CD4-positive, CD25-positive, alpha-beta regulatory T cell (primary cell): ENCODE measurements at regions not wholly inside any gene's neighbourhood (a gene's known extent, or its start where the extent isn't known, plus 50 kb on each side); places are given as distances from the start of the nearest gene placed in this dataset.

Experiments
- ATAC-seq, 2 donors: fragments of 150-1000 bp; cut with Tn5 transposase; one replicate each; pipeline ENCODE4 v1.10.0; 2021; ENCODE audit warnings: low read depth in 2 of 2, moderate number of reproducible peaks in 2 of 2, moderate library complexity in 1 of 2
- DNase-seq, 3 donors: peaks; one replicate each; pipeline versions ENCODE4 v3.0.0 to v3.0.0-alpha.2; 2012 to 2022; ENCODE audit warnings: mixed read lengths in 1 of 3
- H3K27ac ChIP-seq: one replicate; pipeline ENCODE4 v1.7.0; 2013; ENCODE audit warnings: mild to moderate bottlenecking, low read length; ENCODE audit not compliant: insufficient read depth, poor library complexity, severe bottlenecking
- H3K27me3 ChIP-seq: one replicate; pipeline ENCODE4 v1.7.0; 2013; ENCODE audit warnings: low read length; ENCODE audit not compliant: control insufficient read depth, insufficient read depth
- H3K36me3 ChIP-seq: one replicate; pipeline ENCODE4 v1.7.0; 2013; ENCODE audit warnings: mild to moderate bottlenecking, low read length, moderate library complexity; ENCODE audit not compliant: control insufficient read depth, insufficient read depth
- H3K4me1 ChIP-seq: 2 replicates; pipeline ENCODE4 v1.7.0; 2013; ENCODE audit warnings: mild to moderate bottlenecking, low read length; ENCODE audit not compliant: insufficient read depth, control insufficient read depth, poor library complexity, severe bottlenecking
- H3K4me3 ChIP-seq: one replicate; pipeline ENCODE4 v1.7.0; 2013; ENCODE audit warnings: low read depth, mild to moderate bottlenecking, low read length, moderate library complexity
- H3K9me3 ChIP-seq, 2 experiments: 1 replicate in 1 of 2; 2 replicates in 1 of 2; pipeline ENCODE4 v1.7.0; 2013; ENCODE audit warnings: low read length in 2 of 2, mild to moderate bottlenecking in 1 of 2, moderate library complexity in 1 of 2; ENCODE audit not compliant: control insufficient read depth in 2 of 2
- H3K27ac Mint-ChIP-seq, 3 donors: one replicate each; pipeline ENCODE4 v1.8.0; 2020 to 2022; ENCODE audit warnings: mild to moderate bottlenecking in 3 of 3, mixed read lengths in 3 of 3, moderate library complexity in 2 of 3
- H3K27me3 Mint-ChIP-seq: one replicate; pipeline ENCODE4 v1.8.0; 2022; ENCODE audit warnings: mild to moderate bottlenecking, mixed read lengths
- H3K36me3 Mint-ChIP-seq: one replicate; pipeline ENCODE4 v1.8.0; 2020; ENCODE audit warnings: mixed read lengths
- H3K4me1 Mint-ChIP-seq, 4 donors: one replicate each; pipeline ENCODE4 v1.8.0; 2020 to 2022; ENCODE audit warnings: mixed read lengths in 4 of 4, mild to moderate bottlenecking in 1 of 4
- H3K4me3 Mint-ChIP-seq, 4 donors: one replicate each; pipeline ENCODE4 v1.8.0; 2020 to 2022; ENCODE audit warnings: mild to moderate bottlenecking in 4 of 4, mixed read lengths in 4 of 4, moderate library complexity in 3 of 4
- H3K9me3 Mint-ChIP-seq, 7 donors: one replicate each; pipeline ENCODE4 v1.8.0; 2020 to 2022; ENCODE audit warnings: mixed read lengths in 7 of 7, mild to moderate bottlenecking in 3 of 7, moderate library complexity in 2 of 7

DNA sequence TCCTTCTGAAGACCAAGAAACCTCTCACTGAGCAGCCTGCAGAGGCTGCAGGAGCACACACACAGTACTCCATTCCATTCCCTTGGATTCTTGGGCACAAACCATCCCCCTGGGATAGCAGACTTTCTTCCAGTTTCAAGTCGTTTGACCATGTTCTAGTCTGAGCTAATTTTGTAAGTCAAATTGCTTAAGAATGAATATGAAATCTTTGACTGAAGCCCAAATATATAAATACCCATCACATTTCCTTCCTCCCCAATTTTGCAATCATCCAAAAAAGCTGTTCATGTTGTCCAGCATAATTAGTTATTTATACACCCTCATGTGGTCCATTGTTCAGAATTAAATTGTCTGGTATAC lies 231.2 kb upstream of the TPRG1 start:
- DNase-seq (no peak), ATAC-seq (no peak)
- no peak overlapping the region for H3K27ac ChIP-seq
- H3K9me3 ChIP-seq: no peaks in the 10 kb centered on the region
- no peaks in the 10 kb centered on the region for H3K9me3 Mint-ChIP-seq
- H3K36me3 ChIP-seq: no peaks in the 10 kb centered on the region
- H3K4me3 ChIP-seq: no peak overlapping the region
- H3K27ac Mint-ChIP-seq: no peak overlapping the region
- no peaks in the 10 kb centered on the region for H3K36me3 Mint-ChIP-seq
- H3K4me1 ChIP-seq: no peaks in the 10 kb centered on the region
- no peaks in the 10 kb centered on the region for H3K27me3 ChIP-seq
- no peaks in the 10 kb centered on the region for H3K4me1 Mint-ChIP-seq
- peaks cover 10% of the 10 kb centered on the region for H3K27me3 Mint-ChIP-seq
- H3K4me3 Mint-ChIP-seq: no peak overlapping the region

DNA sequence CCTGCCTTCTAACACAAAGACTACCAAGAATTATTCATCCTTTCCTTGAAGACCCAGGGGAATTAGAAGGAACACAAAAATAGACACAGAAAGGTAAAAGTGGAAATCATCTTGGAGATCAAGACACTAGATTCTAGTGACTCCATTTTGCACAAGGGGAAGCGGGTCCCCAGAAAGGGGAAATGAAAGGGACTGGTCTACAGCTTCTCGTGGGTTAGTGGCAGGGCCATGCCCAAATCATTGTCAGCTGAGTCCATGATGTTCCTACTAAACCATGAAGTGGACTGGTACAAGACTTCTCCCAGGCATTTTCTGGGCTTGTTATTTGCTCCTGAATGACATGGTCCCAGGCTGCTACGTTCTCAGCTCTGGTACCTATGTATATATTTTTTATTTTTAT lies 230.7 kb upstream of the TPRG1 start:
- no peaks in the 10 kb centered on the region for H3K4me1 Mint-ChIP-seq
- ATAC-seq: no peak

GRCh38 chr3:188942191-188942590 lies 229.6 kb upstream of the TPRG1 start:
- H3K27me3 Mint-ChIP-seq: peaks cover 10% of the 10 kb centered on the region
- Histone ChIP-seq H3K27me3 (no peaks in the 10 kb centered on the region), H3K27ac (no peak overlapping the region), H3K4me3 (no peak overlapping the region), H3K9me3 (no peaks in the 10 kb centered on the region), H3K36me3 (no peaks in the 10 kb centered on the region), H3K4me1 (no peaks in the 10 kb centered on the region)
- DNase-seq: no peak
- no peak overlapping the region for H3K4me3 Mint-ChIP-seq
- H3K9me3 Mint-ChIP-seq: no peaks in the 10 kb centered on the region
- no peak overlapping the region for H3K27ac Mint-ChIP-seq
- no peaks in the 10 kb centered on the region for H3K36me3 Mint-ChIP-seq
- no peak for ATAC-seq
- peaks cover 0 to 2% (median 0%) of the 10 kb centered on the region in 4 donors for H3K4me1 Mint-ChIP-seq

More for the DNA sequence above, 230.7 kb upstream of the TPRG1 start:
- Histone ChIP-seq H3K4me3 (no peak overlapping the region), H3K27ac (no peak overlapping the region), H3K27me3 (no peaks in the 10 kb centered on the region), H3K4me1 (no peaks in the 10 kb centered on the region), H3K9me3 (no peaks in the 10 kb centered on the region), H3K36me3 (no peaks in the 10 kb centered on the region)
- Mint-ChIP-seq H3K27ac (no peak overlapping the region), H3K9me3 (no peaks in the 10 kb centered on the region), H3K4me3 (no peak overlapping the region), H3K36me3 (no peaks in the 10 kb centered on the region), H3K27me3 (peaks cover 10% of the 10 kb centered on the region)
- no peak for DNase-seq

GRCh38 chr3:188943591-188943990 lies 228.2 kb upstream of the TPRG1 start:
- Histone ChIP-seq H3K4me1 (no peaks in the 10 kb centered on the region), H3K27ac (no peak overlapping the region), H3K36me3 (no peaks in the 10 kb centered on the region), H3K27me3 (no peaks in the 10 kb centered on the region), H3K9me3 (no peaks in the 10 kb centered on the region), H3K4me3 (no peak overlapping the region)
- peaks cover 10% of the 10 kb centered on the region for H3K27me3 Mint-ChIP-seq
- DNase-seq (no peak), ATAC-seq (no peak)
- no peaks in the 10 kb centered on the region for H3K9me3 Mint-ChIP-seq
- H3K4me3 Mint-ChIP-seq: no peak overlapping the region
- no peak overlapping the region for H3K27ac Mint-ChIP-seq
- peaks cover 0 to 2% (median 0%) of the 10 kb centered on the region in 4 donors for H3K4me1 Mint-ChIP-seq
- H3K36me3 Mint-ChIP-seq: no peaks in the 10 kb centered on the region

DNA sequence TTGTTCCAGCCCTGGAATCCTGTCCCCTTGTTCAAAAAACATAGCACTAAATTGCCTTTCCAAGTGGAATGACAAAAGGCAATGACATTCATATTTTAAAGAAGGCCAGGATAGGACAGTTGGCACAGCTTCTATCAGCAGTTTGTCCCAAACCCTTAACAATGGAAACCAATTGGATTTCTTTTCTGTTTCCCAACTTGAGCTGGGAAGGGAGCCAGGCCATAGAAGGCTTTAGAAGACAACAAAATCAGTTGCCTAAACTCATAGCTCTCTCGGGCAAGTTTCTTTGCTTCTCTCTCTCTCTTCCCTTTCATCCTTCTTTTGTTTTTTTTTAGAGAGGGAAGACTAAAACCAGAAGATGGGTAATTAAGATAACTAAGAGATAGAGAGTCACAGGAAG lies 227.7 kb upstream of the TPRG1 start:
- DNase-seq (no peak), ATAC-seq (no peak)
- Mint-ChIP-seq H3K4me3 (no peak overlapping the region), H3K9me3 (no peaks in the 10 kb centered on the region), H3K27me3 (peaks cover 10% of the 10 kb centered on the region), H3K36me3 (no peaks in the 10 kb centered on the region), H3K4me1 (peaks cover 0 to 2% (median 0%) of the 10 kb centered on the region in 4 donors), H3K27ac (no peak overlapping the region)
- H3K4me3 ChIP-seq: no peak overlapping the region
- H3K4me1 ChIP-seq: no peaks in the 10 kb centered on the region
- H3K27ac ChIP-seq: no peak overlapping the region
- no peaks in the 10 kb centered on the region for H3K36me3 ChIP-seq
- H3K9me3 ChIP-seq: no peaks in the 10 kb centered on the region
- no peaks in the 10 kb centered on the region for H3K27me3 ChIP-seq

DNA sequence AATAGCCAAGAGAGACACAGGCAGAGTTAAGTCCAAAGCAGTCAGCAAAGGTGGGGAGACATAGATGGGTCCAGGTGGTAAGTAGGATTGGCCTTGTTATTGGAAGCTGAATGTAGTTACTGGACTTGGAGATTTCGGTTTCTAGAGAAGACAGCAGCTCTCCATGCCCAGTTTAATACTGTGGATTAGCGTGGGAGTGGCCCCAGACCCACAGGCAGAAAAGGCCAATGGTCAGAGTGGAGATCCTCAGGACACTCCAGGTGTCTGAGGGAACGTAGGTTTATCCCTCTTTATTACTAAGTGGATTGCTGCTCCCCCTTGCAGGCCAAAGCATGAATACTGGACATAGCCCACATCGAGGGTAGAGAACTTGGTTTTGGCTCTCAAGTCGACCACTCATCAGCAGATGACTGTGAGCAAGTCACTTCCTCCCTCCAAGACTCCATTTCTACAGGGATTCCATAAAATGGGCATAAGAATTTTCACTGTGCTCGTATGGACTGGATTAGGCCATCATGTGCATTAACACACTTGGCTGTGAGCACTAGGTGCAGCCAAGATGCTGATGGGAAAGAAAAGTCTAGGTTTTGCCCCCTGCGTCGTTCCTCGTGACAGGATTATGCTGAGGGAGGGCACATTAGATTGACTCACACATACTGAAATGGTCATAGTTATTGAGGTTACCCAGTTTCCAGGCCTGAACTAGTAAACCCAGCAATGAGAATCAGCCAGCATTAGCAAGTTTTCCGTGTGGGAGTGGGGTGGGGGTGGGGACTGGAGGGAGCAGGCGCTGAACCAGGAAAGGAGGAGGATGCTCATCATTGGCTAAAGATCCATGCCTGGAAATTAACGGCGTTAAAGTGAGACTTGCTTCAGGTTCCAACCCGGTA lies 225.2 kb upstream of the TPRG1 start:
- H3K36me3 ChIP-seq: no peaks in the 10 kb centered on the region
- H3K27ac ChIP-seq: no peak overlapping the region
- H3K4me3 Mint-ChIP-seq: peak overlapping the region in 1 of 4 donors; percentile 22
- no peaks in the 10 kb centered on the region for H3K4me1 ChIP-seq
- H3K9me3 ChIP-seq: no peaks in the 10 kb centered on the region
- no peak for DNase-seq
- no peaks in the 10 kb centered on the region for H3K27me3 Mint-ChIP-seq
- H3K36me3 Mint-ChIP-seq: no peaks in the 10 kb centered on the region
- H3K27me3 ChIP-seq: no peaks in the 10 kb centered on the region
- ATAC-seq: no peak
- H3K4me1 Mint-ChIP-seq: peaks cover 0 to 2% (median 0%) of the 10 kb centered on the region in 4 donors
- H3K4me3 ChIP-seq: no peak overlapping the region
- no peaks in the 10 kb centered on the region for H3K9me3 Mint-ChIP-seq
- no peak overlapping the region for H3K27ac Mint-ChIP-seq

DNA sequence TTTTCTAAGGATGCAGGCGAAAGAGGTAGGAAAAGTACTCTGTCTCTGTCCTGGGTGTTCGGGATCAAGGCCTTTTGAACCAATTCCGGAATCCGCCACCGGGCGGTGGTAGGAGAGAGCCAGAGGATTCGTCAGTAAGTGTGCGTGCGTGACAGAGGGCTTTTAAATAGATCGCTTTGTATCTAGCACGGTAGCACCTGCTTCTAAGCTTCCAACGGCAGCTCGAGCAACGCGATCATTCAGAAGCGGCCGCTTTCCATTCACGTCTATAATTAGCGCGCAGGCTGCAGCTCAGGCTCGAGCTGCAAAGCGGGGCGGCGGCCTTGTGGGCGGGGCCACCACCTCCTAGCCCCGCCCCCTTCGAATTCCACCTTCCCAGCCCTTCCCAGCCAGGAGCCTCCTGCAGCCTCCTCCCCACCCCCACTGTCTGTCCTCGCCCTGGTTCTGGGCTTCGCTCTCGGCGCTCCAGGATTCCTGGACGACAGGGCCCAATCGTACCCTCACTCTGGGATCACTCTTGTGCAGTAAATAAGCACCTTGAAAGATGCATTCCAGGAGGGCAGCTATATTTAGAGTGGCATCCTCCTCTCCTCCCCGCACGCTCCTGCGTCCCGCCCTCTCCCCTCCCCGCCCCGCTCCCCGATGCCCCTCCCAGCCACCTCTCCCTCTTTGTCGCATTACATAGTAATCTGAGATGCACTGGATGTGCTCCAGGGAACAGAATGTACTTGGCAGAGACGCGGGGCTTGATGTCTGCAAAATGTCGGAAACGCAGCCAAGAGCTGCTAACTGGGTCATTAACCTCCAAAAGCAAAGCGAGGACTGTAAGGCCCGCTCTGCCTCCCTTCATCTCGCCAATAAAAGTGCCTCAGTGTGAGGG lies 224.1 kb upstream of the TPRG1 start:
- Histone ChIP-seq H3K9me3 (no peaks in the 10 kb centered on the region), H3K27ac (no peak overlapping the region), H3K36me3 (no peaks in the 10 kb centered on the region), H3K27me3 (no peaks in the 10 kb centered on the region), H3K4me1 (no peaks in the 10 kb centered on the region), H3K4me3 (peak overlapping the region; percentile 46)
- DNase-seq (peak in 1 of 3 donors; percentile 35), ATAC-seq (no peak)
- H3K27ac Mint-ChIP-seq: no peak overlapping the region
- peaks cover 0 to 2% (median 0%) of the 10 kb centered on the region in 4 donors for H3K4me1 Mint-ChIP-seq
- no peaks in the 10 kb centered on the region for H3K36me3 Mint-ChIP-seq
- no peak overlapping the region for H3K4me3 Mint-ChIP-seq
- no peaks in the 10 kb centered on the region for H3K9me3 Mint-ChIP-seq
- no peaks in the 10 kb centered on the region for H3K27me3 Mint-ChIP-seq
